GM23338 (cell line): ENCODE measurements at regions not wholly inside any gene's neighbourhood (a gene's known extent, or its start where the extent isn't known, plus 50 kb on each side); places are given as distances from the start of the nearest gene placed in this dataset.
"Not testable (repeated sequence)": the region's sequence is repeated elsewhere in the genome, so short reads cannot be mapped to it uniquely, and the experiment has no call there.

Experiments
- ATAC-seq: fragments of 200-7000 bp; cut with Tn5 transposase; 3 replicates; pipeline ENCODE4 v1.9.1; 2020
- DNase-seq: peaks from one replicate; pipeline ENCODE4 v3.0.0-alpha.2; 2015; ENCODE audit warnings: low spot score
- H2AFZ ChIP-seq: fragments of 200-600 bp; sonication (generic); 2 replicates; pipeline ENCODE4 v1.8.0; 2016; ENCODE audit warnings: antibody characterized with exemption, mild to moderate bottlenecking, moderate library complexity
- H3F3A ChIP-seq: fragments of 200-600 bp; sonication (generic); replicated peaks from 2 replicates; pipeline ENCODE4 v1.8.0; 2017; ENCODE audit warnings: antibody characterized with exemption, mixed run types, low read depth
- H3K27ac ChIP-seq: fragments of 200-600 bp; sonication (generic); 2 replicates; pipeline ENCODE4 v1.6.1; 2016; ENCODE audit warnings: low read depth
- H3K27me3 ChIP-seq: fragments of 200-600 bp; sonication (generic); 2 replicates; pipeline ENCODE4 v1.8.0; 2016; ENCODE audit warnings: mild to moderate bottlenecking, mixed run types, moderate library complexity; ENCODE audit not compliant: insufficient read depth
- H3K36me3 ChIP-seq: fragments of 200-600 bp; sonication (generic); 2 replicates; pipeline ENCODE4 v1.8.0; 2016; ENCODE audit warnings: mild to moderate bottlenecking; ENCODE audit not compliant: insufficient read depth
- H3K4me1 ChIP-seq: fragments of 200-600 bp; sonication (generic); 2 replicates; pipeline ENCODE4 v1.8.0; 2016; ENCODE audit warnings: mild to moderate bottlenecking, moderate library complexity; ENCODE audit not compliant: insufficient read depth
- H3K4me2 ChIP-seq: fragments of 200-600 bp; sonication (generic); 2 replicates; pipeline ENCODE4 v1.7.1; 2017; ENCODE audit warnings: mixed run types
- H3K4me3 ChIP-seq: fragments of 200-600 bp; sonication (generic); 2 replicates; pipeline ENCODE4 v1.6.1; 2016; ENCODE audit warnings: mixed run types
- H3K79me2 ChIP-seq: fragments of 200-600 bp; sonication (generic); replicated peaks from 2 replicates; pipeline ENCODE4 v1.8.0; 2017; ENCODE audit warnings: mild to moderate bottlenecking; ENCODE audit not compliant: insufficient read depth
- H3K9me2 ChIP-seq: fragments of 200-600 bp; sonication (generic); 2 replicates; pipeline ENCODE4 v1.8.0; 2017; ENCODE audit not compliant: insufficient read depth
- H4K20me1 ChIP-seq: fragments of 200-600 bp; sonication (generic); replicated peaks from 2 replicates; pipeline ENCODE4 v1.8.0; 2017; ENCODE audit warnings: mild to moderate bottlenecking; ENCODE audit not compliant: insufficient read depth
- H3K27ac Mint-ChIP-seq: 2 replicates; pipeline ENCODE4 v1.8.0; 2020; ENCODE audit warnings: inconsistent platforms, mild to moderate bottlenecking, moderate library complexity, mixed read lengths
- H3K27me3 Mint-ChIP-seq: 3 replicates; pipeline ENCODE4 v1.8.0; 2022; ENCODE audit warnings: low read depth, mild to moderate bottlenecking, moderate library complexity, mixed read lengths, inconsistent platforms; ENCODE audit not compliant: insufficient read depth, poor library complexity
- H3K36me3 Mint-ChIP-seq: 3 replicates; pipeline ENCODE4 v1.8.0; 2021; ENCODE audit warnings: low read depth, mild to moderate bottlenecking, inconsistent platforms, moderate library complexity, mixed read lengths
- H3K4me1 Mint-ChIP-seq: 3 replicates; pipeline ENCODE4 v1.8.0; 2020; ENCODE audit warnings: mild to moderate bottlenecking, inconsistent platforms, mixed read lengths
- H3K4me3 Mint-ChIP-seq: 3 replicates; pipeline ENCODE4 v1.8.0; 2021; ENCODE audit warnings: moderate library complexity, mild to moderate bottlenecking, inconsistent platforms, mixed read lengths
- H3K9me3 Mint-ChIP-seq: 3 replicates; pipeline ENCODE4 v1.8.0; 2020; ENCODE audit warnings: moderate library complexity, mild to moderate bottlenecking, inconsistent platforms, mixed read lengths
- CREB1 ChIP-seq: fragments of 250-450 bp; sonication (Bioruptor Pico); IDR thresholded peaks from 2 replicates; pipeline ENCODE4 v1.5.0; 2020; ENCODE audit warnings: low read depth, mild to moderate bottlenecking, moderate library complexity
- POLR2AphosphoS5 ChIP-seq: IDR thresholded peaks from 2 replicates; pipeline ENCODE4 v1.6.1; 2016; ENCODE audit warnings: antibody characterized with exemption, low read depth
- STAT1 ChIP-seq: IDR thresholded peaks from one replicate; pipeline ENCODE4 v1.6.1; 2016; ENCODE audit warnings: antibody characterized with exemption; ENCODE audit not compliant: unreplicated experiment
- TF ChIP-seq, protein P1 (sequence below): fragments of 250-450 bp; sonication (Bioruptor Pico); IDR thresholded peaks from 2 replicates; pipeline ENCODE4 v1.5.0; 2020; ENCODE audit warnings: mild to moderate bottlenecking, moderate library complexity
- TF ChIP-seq, protein P2 (sequence below): IDR thresholded peaks from 2 replicates; pipeline ENCODE4 v1.6.1; 2016; ENCODE audit warnings: antibody characterized with exemption

DNA sequence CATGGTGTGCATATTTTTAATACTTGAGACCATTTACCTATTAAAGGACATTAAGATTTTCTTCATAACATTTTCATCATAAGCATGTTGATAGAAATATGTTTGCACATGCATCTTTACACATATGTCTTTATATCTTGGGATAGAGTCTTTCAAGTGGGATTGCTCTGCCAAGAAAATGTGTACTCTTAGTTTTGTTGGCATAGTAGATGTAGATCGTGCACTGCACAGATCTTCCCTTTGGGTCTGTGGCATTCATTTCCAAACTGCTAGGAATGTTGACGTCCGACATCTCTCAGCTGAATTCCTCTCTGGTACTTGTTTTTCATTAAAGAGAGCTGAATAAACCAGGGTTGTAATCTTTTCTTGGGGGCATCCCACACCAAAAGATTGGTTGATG is 183.2 kb upstream of the RPRM start:
- no peak overlapping the region for H3K27ac Mint-ChIP-seq
- H3K4me1 ChIP-seq = no peaks in the 10 kb centered on the region
- H3K27me3 Mint-ChIP-seq = no peaks in the 10 kb centered on the region
- H3K4me2 ChIP-seq = no peak overlapping the region
- H4K20me1 ChIP-seq = no peaks in the 10 kb centered on the region
- peaks cover 9% of the 10 kb centered on the region; the same call in 1 of the 3 replicates for H3K36me3 Mint-ChIP-seq
- TF ChIP-seq, protein P1, sequence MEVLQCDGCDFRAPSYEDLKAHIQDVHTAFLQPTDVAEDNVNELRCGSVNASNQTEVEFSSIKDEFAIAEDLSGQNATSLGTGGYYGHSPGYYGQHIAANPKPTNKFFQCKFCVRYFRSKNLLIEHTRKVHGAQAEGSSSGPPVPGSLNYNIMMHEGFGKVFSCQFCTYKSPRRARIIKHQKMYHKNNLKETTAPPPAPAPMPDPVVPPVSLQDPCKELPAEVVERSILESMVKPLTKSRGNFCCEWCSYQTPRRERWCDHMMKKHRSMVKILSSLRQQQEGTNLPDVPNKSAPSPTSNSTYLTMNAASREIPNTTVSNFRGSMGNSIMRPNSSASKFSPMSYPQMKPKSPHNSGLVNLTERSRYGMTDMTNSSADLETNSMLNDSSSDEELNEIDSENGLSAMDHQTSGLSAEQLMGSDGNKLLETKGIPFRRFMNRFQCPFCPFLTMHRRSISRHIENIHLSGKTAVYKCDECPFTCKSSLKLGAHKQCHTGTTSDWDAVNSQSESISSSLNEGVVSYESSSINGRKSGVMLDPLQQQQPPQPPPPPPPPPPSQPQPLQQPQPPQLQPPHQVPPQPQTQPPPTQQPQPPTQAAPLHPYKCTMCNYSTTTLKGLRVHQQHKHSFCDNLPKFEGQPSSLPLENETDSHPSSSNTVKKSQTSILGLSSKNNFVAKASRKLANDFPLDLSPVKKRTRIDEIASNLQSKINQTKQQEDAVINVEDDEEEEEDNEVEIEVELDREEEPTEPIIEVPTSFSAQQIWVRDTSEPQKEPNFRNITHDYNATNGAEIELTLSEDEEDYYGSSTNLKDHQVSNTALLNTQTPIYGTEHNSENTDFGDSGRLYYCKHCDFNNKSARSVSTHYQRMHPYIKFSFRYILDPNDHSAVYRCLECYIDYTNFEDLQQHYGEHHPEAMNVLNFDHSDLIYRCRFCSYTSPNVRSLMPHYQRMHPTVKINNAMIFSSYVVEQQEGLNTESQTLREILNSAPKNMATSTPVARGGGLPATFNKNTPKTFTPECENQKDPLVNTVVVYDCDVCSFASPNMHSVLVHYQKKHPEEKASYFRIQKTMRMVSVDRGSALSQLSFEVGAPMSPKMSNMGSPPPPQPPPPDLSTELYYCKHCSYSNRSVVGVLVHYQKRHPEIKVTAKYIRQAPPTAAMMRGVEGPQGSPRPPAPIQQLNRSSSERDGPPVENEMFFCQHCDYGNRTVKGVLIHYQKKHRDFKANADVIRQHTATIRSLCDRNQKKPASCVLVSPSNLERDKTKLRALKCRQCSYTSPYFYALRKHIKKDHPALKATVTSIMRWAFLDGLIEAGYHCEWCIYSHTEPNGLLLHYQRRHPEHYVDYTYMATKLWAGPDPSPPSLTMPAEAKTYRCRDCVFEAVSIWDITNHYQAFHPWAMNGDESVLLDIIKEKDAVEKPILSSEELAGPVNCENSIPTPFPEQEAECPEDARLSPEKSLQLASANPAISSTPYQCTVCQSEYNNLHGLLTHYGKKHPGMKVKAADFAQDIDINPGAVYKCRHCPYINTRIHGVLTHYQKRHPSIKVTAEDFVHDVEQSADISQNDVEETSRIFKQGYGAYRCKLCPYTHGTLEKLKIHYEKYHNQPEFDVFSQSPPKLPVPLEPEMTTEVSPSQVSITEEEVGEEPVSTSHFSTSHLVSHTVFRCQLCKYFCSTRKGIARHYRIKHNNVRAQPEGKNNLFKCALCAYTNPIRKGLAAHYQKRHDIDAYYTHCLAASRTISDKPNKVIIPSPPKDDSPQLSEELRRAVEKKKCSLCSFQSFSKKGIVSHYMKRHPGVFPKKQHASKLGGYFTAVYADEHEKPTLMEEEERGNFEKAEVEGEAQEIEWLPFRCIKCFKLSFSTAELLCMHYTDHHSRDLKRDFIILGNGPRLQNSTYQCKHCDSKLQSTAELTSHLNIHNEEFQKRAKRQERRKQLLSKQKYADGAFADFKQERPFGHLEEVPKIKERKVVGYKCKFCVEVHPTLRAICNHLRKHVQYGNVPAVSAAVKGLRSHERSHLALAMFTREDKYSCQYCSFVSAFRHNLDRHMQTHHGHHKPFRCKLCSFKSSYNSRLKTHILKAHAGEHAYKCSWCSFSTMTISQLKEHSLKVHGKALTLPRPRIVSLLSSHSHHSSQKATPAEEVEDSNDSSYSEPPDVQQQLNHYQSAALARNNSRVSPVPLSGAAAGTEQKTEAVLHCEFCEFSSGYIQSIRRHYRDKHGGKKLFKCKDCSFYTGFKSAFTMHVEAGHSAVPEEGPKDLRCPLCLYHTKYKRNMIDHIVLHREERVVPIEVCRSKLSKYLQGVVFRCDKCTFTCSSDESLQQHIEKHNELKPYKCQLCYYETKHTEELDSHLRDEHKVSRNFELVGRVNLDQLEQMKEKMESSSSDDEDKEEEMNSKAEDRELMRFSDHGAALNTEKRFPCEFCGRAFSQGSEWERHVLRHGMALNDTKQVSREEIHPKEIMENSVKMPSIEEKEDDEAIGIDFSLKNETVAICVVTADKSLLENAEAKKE (CRISPR knock-in tag) = no peak
- TF ChIP-seq, protein P2, sequence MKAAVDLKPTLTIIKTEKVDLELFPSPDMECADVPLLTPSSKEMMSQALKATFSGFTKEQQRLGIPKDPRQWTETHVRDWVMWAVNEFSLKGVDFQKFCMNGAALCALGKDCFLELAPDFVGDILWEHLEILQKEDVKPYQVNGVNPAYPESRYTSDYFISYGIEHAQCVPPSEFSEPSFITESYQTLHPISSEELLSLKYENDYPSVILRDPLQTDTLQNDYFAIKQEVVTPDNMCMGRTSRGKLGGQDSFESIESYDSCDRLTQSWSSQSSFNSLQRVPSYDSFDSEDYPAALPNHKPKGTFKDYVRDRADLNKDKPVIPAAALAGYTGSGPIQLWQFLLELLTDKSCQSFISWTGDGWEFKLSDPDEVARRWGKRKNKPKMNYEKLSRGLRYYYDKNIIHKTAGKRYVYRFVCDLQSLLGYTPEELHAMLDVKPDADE = no peak
- no peaks in the 10 kb centered on the region for H3F3A ChIP-seq
- ATAC-seq (no peak), DNase-seq (no peak)
- H3K4me3 Mint-ChIP-seq = no peak overlapping the region
- peaks cover 20% of the 10 kb centered on the region for H3K9me3 Mint-ChIP-seq
- no peaks in the 10 kb centered on the region for H3K4me1 Mint-ChIP-seq
- no peak overlapping the region for H3K4me3 ChIP-seq
- no peaks in the 10 kb centered on the region for H3K9me2 ChIP-seq
- H3K79me2 ChIP-seq = no peaks in the 10 kb centered on the region
- H2AFZ ChIP-seq = no peak overlapping the region
- H3K36me3 ChIP-seq = no peaks in the 10 kb centered on the region
- H3K27me3 ChIP-seq = no peaks in the 10 kb centered on the region
- no peak overlapping the region for H3K27ac ChIP-seq

DNA sequence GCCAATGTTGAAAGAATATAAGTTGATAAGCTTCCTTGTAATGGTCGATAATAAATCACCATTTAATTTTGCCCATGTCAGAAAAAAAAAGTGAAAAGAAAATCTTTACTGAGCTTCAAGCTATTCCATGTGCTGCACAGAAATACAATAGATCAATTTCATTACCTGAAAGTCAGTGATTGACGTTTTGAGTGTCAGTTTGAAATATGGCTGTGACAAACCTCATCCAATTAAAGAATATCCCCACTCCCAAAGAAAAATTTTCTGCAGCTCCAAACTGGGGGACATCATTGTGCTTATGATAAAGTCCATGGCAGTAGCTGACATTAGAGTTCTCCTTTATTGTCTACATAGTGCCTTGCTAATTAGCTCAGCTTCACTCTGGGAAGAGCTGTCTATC is 184.8 kb upstream of the RPRM start:
- no peak overlapping the region for H3K4me3 Mint-ChIP-seq
- ATAC-seq (no peak), DNase-seq (no peak)
- Histone ChIP-seq H3K27ac (no peak overlapping the region), H3K36me3 (no peaks in the 10 kb centered on the region), H3K79me2 (no peaks in the 10 kb centered on the region), H3F3A (no peaks in the 10 kb centered on the region), H4K20me1 (no peaks in the 10 kb centered on the region), H3K4me2 (no peak overlapping the region), H3K27me3 (no peaks in the 10 kb centered on the region), H3K4me1 (no peaks in the 10 kb centered on the region), H3K9me2 (no peaks in the 10 kb centered on the region), H3K4me3 (no peak overlapping the region), H2AFZ (no peak overlapping the region)
- H3K27ac Mint-ChIP-seq = no peak overlapping the region
- no peaks in the 10 kb centered on the region for H3K27me3 Mint-ChIP-seq
- peaks cover 11% of the 10 kb centered on the region; the same call in 2 of the 3 replicates for H3K36me3 Mint-ChIP-seq
- no peaks in the 10 kb centered on the region for H3K4me1 Mint-ChIP-seq
- TF ChIP-seq POLR2AphosphoS5 (no peak), STAT1 (no peak), CREB1 (CRISPR knock-in tag) (no peak)
- peaks cover 20% of the 10 kb centered on the region for H3K9me3 Mint-ChIP-seq

DNA sequence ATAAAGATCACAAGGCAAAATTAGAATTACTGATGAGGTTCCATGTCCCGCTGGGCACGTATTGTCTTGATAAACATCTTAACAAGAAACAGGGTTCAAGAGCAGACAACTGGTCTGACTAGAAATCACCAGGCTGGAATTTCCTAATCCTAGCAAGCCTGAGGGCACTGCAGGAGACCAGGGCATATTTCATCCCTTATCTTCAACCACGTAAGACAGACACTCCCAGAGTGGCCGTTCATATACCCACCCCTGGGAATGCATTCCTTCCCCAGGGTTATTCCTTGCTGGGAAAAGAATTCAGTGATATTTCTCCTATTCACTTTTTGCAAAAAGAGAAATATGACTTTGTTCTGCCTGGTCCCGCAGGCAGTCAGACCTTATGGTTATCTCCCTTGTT is 185.4 kb upstream of the RPRM start:
- not testable (repeated sequence) for H3K36me3 ChIP-seq, H3K4me3 Mint-ChIP-seq, ATAC-seq, H3K79me2 ChIP-seq, H3K27me3 ChIP-seq, DNase-seq, H3K4me1 Mint-ChIP-seq, H3K27me3 Mint-ChIP-seq, H3F3A ChIP-seq, H3K4me2 ChIP-seq, H2AFZ ChIP-seq, H3K4me3 ChIP-seq, H3K4me1 ChIP-seq, H3K27ac Mint-ChIP-seq, H4K20me1 ChIP-seq, H3K9me2 ChIP-seq, H3K27ac ChIP-seq
- H3K9me3 Mint-ChIP-seq = peaks cover 20% of the 10 kb centered on the region
- peaks cover 12% of the 10 kb centered on the region; the same call in 2 of the 3 replicates for H3K36me3 Mint-ChIP-seq
